GM18498 (cell line): ENCODE measurements at regions not wholly inside any gene's neighbourhood (a gene's known extent, or its start where the extent isn't known, plus 50 kb on each side); places are given as distances from the start of the nearest gene placed in this dataset.

Experiments
- ATAC-seq: cut with Tn5 transposase; IDR thresholded peaks from one replicate; pipeline ENCODE4 v1.9.1; 2021; ENCODE audit warnings: mild to moderate bottlenecking, moderate library complexity; ENCODE audit not compliant: unreplicated experiment

DNA sequence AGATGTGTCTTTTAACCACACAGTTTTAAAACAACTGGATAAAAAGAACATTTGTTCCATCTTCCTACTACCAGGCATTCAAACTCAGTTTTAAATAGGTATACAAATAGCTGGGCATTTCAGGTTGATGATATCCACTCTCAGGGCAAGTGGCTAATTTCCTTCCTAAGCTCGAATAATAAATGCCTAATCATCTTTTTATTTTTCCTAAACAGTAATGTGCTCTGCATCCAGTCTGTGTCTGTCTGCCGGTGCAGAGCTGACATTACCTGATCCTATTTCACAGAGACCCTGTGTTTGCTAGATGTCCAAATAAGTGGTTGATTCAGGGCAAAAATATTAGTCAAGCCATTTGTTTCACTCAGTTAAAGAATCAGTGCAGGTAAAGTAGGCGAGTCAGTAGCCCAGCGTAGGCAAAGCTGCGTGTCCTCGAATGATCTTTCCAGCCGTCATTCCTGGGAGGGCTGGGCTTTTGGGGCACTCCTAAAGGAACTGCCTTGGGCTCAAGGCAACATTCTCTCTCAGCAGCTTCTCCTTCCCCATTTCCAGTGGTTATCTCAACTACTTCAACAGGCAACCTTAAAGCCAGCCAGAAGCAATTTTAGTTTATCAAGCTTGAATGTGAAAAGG, 74.2 kb upstream of the BMP2 start:
- no peak for ATAC-seq

DNA sequence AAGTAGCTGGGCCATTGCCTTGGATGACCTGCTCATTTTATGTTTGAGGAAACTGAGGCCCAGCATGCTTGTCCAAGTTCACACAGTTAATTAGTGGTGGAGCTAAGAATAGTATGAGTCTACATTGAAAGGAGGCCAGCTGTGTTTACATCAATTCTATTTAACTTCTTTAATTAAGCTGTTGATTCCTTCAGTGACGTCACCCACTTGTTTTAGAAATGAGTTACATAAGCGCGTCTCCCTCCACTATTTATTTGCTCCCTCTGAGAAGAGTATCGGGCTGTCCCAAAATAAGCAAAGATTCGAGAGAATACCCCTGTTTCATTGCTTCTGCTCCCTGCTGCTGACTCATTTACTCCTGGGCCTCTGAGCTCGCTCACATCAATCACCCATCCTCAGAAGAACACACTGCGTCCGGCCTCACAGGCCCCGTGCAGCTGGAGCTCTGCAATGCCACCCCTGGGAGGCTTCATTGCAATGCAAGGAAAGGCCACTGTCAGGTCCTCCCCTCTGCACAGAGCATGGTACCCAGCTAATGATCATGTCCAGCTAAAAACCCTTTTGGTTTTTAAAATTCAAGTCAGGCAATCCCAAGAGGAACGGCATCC, 74.8 kb upstream of the BMP2 start:
- no peak for ATAC-seq

DNA sequence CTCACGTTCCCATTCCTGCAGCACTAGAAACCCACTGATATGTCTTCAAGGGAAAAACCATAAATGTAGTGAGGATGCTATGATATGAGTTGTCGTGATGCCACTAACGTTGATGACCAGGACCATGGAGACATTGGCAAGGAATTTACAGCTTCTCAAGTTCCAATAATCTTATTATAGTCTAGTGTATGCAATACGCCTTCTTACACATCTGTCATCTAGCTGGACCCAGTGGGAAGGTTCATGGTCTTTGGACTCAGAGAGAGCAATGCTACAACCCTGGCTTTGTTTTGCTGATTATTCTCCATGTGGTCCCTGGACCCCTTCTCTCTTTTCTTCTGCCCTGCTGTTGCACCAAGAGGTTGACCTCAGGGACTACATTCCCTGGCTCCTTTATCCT, 76.0 kb upstream of the BMP2 start:
- ATAC-seq: no peak

DNA sequence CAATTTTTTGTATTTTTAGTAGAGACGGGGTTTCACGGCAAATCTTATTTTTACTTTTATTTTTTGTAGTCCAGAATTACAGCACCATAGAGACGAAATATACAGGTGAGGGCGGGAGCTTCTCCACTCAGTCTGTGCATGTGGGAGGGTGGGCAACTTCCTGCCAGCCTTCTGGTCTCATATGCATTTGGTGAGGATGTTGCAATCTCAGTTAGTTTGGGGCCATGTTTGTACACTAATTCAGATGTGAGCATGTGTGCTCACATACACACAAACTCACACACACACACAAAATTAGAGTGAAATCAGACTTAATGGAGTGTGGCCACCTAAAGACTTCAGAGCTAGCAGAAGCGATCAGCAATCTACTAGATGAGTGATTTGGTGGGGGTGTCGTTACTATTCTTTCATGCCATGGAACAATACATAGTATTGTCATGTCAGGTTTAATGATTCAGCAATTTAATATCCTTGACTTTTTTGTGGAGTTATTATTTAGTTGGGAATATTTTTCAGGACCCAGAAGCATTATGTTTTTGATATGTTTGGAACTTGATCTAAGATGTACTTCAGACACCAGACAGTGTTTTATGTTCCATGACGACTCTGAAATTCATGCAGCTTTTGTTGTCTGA, 78.0 kb upstream of the BMP2 start:
- no peak for ATAC-seq

DNA sequence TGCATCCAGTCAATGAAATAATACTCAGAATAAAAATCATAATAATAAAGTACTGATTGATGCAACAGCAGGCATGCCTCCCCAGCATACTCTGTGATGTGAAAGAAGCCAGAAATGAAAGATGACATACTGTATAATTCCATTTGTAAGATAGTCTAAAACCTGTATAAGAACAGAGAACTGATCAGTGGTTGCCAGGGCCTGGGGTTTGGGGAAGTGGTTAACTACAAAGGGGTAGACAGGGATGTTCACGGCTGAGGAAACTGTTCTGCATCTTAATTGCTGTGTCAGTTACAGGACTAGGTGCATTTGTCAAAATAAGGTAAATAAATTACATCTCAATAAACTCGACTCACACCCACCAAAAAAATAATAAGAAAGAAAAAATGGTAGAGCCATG, 81.3 kb upstream of the BMP2 start:
- peak; percentile 65 for ATAC-seq

DNA sequence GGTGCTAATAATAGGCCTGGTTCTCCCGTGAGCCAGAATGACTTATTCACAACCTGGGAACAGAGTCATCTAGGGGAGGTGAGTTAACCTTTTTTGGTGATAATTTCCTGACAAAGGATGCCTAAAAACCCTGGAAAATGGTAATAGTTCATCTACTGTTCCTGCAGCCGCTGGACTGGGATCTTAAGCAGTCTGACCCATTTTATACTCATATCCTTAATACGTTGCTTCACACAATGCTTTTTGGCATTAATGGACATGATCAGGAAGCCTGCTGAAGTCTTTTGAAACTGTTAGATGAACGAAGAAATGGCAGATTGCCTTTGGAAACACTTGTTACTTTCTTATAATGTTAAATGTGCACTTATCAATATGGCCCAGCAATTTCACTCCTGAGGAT, 81.9 kb upstream of the BMP2 start:
- no peak for ATAC-seq

DNA sequence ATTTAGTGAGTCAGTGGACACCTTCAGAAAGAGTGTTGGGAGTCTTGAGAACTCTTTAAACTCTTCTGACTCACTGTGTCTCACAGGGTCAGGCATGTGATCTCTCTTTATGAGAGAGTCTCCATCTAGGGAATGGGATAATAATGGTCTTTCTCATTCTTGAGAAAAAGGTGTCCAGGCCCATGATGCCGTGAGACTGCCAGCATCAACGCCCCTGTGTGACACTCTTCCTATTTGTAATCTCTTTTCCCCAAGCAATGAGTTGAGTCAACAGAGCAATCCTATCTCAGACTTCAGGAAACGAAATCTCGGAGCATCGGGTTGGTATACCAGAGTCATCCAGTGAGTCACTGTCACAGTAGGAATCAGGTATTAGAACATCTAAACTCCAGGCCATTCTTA, 82.3 kb upstream of the BMP2 start:
- ATAC-seq: no peak

DNA sequence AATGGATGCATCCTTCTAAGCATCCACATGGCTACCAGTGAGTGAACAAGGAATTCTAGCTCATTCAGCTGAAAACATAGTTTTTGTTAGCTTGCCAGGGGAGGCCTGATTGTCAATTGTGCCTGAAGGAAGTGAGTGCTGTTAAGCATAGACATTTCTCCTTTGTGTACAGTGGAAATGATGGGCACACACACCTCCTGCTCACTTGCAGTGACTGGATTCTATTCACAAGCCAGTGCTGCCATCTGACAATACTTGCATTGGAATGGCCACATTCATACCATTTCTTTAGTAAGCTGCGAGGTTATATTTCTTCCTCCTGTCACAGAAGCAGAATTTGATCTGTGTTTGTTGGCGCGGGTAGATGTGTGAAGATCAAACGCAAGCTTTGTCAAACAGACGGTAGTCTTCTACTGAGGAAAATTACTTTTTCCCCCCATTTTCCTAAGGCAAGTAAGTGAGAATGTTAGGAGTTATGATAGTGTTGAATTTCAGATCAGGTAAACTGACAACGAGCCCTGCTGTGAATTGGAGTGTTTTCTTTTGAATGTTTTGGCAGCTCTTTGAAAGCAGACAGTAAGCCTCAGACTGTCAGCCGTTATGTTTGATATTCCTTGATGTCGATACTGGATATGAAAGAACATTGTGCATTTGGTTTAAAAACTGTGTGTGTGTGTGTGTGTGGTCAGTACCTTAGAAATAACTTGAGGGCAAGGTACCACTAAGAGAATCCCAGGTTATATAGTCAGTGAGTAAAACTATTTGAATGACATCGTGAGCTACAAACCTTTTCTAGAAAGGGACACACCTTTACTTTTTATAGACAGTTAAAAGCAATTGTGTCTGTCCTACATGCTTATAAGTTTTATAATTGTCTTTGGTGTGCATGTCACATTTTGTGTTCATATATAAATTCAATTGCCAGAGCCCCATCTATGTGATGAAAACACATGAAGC, 84.2 kb upstream of the BMP2 start:
- ATAC-seq: no peak

DNA sequence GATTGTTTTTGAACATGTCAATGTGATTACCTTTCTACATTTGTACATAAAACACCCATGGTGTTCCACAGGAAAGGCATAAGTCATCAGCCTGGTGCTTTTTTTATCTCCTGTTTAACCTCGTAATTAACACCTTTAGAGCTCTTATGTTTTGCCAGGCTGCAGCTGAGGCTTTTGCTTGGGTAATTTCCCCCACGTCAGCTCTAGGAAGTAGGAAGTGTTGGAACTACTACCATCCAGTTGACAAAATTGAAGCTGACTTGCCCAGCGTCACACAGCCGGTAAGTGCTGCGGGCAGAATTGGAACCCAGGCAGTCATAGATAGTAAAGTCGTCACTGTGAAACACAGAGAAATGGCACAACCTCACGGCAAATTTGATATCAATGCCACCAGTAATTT, 86.6 kb upstream of the BMP2 start:
- no peak for ATAC-seq

DNA sequence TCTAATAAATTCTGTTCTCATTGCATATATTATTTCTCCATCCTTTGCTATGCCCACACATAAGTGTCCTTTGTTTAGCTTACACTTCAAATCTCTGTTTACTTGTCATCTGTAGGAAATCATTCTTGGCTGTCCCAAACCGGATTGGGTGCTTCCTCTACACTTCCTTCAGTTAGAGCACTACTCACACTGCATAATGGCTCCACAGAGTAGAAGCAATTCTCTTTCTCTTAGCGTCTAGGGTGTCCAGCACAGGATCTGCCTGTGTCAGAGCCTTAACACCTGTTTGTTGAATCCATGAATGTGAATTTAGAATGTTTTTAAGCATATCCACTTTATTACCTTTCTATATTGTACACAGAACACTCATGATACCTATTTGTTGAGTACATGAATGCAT, 87.0 kb upstream of the BMP2 start:
- no peak for ATAC-seq

DNA sequence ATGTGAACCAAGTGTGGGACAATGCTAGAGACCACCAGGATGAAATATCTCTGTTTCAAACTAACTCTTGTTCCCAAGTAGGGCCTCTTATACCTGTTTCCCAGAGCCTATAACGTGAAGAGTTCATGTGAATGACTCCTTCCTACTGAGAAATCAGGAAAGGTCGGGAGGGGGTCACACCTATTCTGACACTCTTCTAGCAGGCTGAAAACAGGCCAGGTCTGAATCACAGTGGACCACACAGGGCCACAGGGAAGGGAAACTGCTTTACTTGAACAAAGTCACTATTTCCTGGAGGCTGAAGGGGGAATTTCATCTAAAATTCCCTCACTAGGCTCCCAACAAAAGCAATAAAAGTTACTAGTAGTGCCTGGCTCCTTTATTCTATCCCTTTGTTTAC, 88.4 kb upstream of the BMP2 start:
- no peak for ATAC-seq

DNA sequence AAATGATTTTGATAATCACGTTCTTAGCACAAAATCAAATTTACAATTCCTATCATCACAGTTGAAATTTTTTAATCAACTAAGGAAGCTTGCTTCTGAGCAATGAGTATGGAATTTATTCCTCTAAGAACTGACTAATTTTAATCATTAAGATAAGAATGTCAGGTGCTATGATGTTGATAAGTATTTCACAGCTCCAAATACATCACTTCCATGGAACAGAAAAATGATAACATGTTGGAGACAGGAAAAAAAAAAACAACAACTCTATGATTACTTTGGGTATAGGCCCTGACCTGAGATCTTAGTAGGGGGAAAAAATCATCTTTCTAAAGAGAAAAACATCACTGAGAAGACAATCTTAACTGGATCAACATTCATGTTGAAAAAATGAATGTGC, 89.4 kb upstream of the BMP2 start:
- no peak for ATAC-seq

DNA sequence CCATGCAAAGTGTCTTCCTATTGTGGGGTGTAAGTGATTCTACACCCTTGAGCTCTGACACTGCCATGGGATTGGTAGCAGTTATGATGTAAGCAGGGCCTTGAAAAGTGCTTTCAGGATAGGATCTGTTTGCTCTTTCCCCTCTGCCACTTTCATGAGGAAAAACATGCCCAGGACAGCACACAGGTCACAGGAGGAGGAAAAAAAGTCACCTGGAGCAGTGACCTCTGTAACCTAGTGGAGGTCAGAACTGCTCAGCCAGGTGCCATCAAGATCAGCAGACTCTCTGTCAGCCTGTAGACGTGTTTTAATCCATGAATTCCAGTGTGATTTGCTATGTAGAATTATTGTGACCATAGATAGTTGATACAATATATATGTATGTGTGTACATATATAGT, 92.7 kb upstream of the BMP2 start:
- no peak for ATAC-seq

DNA sequence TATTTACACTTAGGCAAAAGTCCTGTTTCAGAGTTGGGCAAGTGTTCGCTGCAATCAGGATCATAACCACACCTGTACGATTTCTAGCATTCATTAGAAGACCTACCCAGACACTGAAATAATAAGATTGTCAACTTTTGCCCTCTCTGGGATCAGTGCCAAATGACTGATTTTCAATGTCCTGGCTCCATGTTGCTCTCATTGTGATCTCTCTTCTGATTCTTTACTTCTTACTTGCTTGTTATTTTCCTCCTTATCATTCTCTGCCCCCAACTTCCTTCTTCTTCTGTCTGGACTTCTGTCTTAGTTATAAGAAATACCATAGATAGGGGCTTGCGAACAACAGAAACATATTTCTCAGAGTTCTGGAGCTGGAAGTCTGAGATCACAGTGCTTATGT, 94.4 kb upstream of the BMP2 start:
- no peak for ATAC-seq

DNA sequence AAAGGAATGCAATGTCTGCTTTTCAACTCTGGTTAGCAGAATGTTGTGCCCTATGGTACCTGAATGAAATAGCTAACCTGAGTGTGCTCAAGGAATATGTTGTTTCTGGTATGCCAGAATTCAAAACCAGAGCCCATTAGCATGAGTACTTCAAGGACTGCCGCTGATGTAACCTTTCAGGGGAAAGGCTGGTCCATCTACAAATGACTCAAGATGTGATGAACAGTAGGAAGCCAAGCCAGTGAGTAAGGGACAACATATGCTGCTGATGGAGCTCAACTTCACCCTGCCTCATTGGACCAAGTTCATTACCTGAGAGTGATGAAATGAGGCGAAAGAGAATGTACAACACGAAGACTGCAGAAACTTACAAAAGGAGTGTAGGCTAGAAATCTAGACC, 95.7 kb upstream of the BMP2 start:
- no peak for ATAC-seq

DNA sequence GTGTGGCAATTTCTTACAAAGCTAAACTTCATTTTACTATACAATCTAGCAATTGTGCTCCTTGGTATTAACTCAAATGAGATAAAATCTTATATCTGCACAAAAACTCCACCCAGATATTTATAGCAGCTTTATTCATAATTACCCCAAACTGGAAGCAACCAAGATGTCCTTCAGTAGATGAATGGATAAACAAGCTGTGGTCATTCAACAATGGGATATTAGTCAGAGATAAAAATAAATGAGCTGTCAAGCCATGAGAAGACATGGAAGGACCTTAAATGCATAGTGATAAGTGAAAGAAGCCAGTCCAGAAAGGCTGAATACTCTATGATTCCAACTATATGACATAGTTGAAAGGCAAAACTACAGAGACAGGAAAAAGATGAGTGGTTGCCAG, 98.9 kb upstream of the BMP2 start:
- no peak for ATAC-seq

DNA sequence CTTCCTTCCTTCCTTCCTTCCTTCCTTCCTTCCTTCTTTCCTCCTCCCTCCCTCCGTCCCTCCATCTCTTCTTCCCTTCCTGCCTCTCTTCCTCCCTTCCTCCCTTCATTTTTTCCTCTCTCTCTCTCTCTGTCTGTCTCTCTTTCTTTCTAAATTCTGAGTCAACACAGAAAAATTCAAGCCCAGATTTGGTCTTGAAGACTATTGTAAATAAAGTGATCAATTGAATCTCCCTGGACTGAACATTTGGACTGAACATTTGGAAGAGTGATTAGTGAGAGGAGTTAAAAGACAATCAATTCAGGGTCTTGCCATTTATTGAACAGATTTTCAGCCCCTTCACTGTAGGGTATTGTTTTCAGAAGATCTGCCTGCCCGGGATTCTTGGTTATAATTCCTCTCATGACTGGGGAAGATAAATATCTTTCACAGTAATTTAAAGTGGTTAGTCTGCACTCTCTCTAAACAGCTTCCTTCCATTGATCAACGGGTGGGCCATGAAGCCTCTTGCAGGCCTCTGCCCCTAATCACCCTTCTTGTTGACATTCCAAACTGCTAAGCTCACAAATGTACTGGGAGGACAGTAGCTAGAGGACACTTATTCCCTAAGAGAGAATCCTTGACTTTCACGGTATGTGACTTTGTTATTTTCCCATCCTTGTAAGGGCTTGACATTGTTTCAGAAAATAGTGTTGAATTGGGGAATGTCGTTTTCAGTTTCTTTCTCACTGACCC, 101.7 kb upstream of the BMP2 start:
- no peak for ATAC-seq

DNA sequence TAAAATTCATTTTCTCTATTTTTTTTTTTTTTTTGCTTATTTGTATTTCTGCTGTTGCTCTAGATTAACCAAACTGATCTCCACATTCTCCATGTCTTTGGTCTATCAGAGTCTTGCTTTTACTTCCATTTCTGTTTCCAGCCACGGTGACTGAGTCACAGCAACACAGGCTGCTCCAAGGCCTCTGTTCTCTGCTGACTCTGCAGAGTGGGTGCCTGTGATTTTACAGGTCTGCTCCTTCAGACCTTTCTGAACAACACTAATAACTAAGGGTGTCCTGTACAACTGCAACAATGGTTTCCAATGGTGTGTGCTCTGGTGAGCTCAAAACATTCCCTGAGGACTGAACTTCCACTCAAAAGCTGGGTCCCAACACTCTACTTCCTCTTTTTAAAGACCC, 102.3 kb upstream of the BMP2 start:
- ATAC-seq: no peak

DNA sequence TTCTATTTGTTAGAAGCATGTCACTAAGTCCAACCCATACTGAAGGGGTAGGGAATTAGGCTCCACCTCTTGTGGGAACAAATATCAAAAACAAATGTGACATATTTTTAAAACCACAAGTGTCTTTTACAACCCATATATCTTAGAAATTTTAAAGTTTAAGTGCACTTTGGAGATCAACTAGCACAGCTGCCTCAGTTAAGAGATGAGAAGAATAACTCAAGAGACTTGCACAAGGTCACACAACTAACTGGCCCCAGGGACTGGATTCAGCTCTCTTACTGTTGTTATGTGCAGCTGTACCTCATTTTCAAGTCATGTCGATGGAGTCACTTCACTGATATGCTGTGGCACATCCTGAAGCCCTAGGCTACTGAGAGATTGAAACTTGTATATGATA, 102.9 kb upstream of the BMP2 start:
- no peak for ATAC-seq

DNA sequence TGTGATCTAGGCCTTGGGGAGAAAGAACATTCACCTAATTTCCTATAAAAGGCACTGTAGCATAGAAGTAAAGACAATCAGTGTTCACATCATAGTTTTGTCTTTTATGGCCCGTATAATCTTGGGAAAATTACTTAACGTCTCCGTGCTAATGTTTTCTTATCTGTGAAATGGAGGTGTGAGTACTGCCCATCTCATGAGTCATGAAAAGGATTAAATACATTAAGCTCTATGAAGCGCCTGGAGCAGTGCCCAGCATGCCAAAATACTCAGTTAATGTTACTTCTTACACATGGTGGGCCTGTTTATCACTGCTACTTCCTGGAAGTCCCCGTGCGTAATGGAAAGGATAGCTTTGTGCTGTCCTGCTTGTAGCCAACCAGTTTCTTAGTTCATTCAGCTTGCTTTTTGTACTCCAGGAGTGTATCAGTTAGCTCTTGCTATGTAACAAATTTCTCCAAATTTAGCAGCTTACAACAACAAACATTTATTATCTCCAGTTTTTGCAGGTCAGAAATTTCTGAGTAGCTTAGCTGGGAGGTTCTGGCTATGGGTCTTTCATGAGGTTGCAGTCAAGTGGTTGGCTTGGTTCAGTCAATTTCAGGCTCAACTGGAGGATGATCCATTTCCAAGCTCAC, 103.6 kb upstream of the BMP2 start:
- ATAC-seq: no peak

DNA sequence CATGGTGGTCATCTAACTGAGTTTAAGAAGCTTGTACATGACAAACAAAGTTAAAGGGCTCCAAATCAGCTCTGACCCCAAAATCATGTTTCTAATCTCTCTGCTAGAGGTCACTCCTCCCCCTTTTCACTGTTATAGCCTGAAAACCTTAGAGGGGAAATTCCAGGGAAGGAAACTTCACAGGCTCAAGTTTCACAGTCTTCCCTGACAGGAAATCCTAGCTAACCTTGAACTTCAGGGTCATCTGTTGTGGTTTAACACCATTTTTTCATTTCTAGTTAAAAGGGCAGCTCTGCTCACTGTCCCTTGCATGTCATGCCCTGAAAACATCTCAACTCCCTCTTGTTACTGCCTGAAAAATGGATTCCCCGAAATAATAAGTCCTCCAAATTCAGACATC, 104.4 kb upstream of the BMP2 start:
- ATAC-seq: peak; percentile 40
